C4-2B (cell line): ENCODE measurements at regions not wholly inside any gene's neighbourhood (a gene's known extent, or its start where the extent isn't known, plus 50 kb on each side); places are given as distances from the start of the nearest gene placed in this dataset.

Source experiments
- CTCF ChIP-seq: fragments of 450-650 bp; conservative IDR thresholded peaks from 2 replicates; pipeline ENCODE4 v1.5.1; 2017; ENCODE audit warnings: mild to moderate bottlenecking
- ZFX ChIP-seq: fragments of 450-650 bp; IDR thresholded peaks from 2 replicates; pipeline ENCODE4 v1.6.1; 2017

- no peak for TF ChIP-seq CTCF
- no peak for TF ChIP-seq ZFX
Observed at GRCh38 chr15:85878828-85879225, 84.1 kb upstream of the KLHL25 start.
